Left ventricle myocardium inferior (tissue), 1 donor: ENCODE measurements at regions not wholly inside any gene's neighbourhood (a gene's known extent, or its start where the extent isn't known, plus 50 kb on each side); places are given as distances from the start of the nearest gene placed in this dataset.

Source experiments
- DNase-seq: peaks from one replicate; pipeline ENCODE4 v3.0.0-alpha.2; 2020
- H3K27ac ChIP-seq: fragments of 200-600 bp; replicated peaks from 2 replicates; pipeline ENCODE4 v1.8.0; 2021
- H3K27me3 ChIP-seq: fragments of 200-600 bp; 2 replicates; pipeline ENCODE4 v1.8.0; 2021; ENCODE audit warnings: low read depth
- H3K36me3 ChIP-seq: fragments of 200-600 bp; 2 replicates; pipeline ENCODE4 v1.8.0; 2021
- H3K4me1 ChIP-seq: fragments of 200-600 bp; 2 replicates; pipeline ENCODE4 v1.8.0; 2021
- H3K4me3 ChIP-seq: fragments of 200-600 bp; 2 replicates; pipeline ENCODE4 v1.8.0; 2021; ENCODE audit warnings: mild to moderate bottlenecking, moderate library complexity
- H3K9me3 ChIP-seq: fragments of 200-600 bp; replicated peaks from 2 replicates; pipeline ENCODE4 v1.8.0; 2021
- intact Hi-C: fragments of 100-400 bp; cut with micrococcal nuclease; formaldehyde crosslinking; loops from one replicate; pipeline ENCODE4 v1.11.0; 2022
- TF ChIP-seq, protein P1 (sequence below): fragments of 200-600 bp; IDR thresholded peaks from 2 replicates; pipeline ENCODE4 v1.8.0; 2021; ENCODE audit warnings: antibody characterized with exemption, mild to moderate bottlenecking, borderline replicate concordance
- donor health status: DM: no; HTN: yes; CAD: no; lungs with severe emphysema.

DNA sequence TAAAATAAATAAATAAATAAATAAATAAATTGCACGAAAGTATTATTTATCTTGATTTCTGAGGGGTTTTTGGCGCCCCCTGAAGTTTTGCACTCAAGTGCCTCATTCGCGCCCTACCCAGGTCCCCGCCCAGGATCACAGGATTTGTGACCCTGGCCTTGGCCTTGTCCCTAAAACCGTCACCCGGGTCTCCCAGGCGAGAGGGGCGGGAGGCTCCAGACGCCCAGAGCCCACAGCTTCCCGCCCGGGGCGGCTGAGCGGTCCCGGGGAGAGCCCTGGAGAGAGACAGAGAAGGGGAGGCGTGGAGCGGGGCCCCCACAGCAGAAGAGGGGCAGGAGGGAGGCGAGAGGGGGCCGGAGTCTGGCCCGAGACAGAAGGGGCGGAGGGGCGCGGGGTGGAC is 91.8 kb upstream of the CASZ1 start:
- no peaks in the 10 kb centered on the region for H3K36me3 ChIP-seq
- H3K4me3 ChIP-seq: peak overlapping the region; percentile 33
- H3K9me3 ChIP-seq: no peaks in the 10 kb centered on the region
- peaks cover 3% of the 10 kb centered on the region for H3K4me1 ChIP-seq
- intact Hi-C loops: no loop called here
- H3K27ac ChIP-seq: no peak overlapping the region
- DNase-seq: no peak
- H3K27me3 ChIP-seq: peaks cover 95% of the 10 kb centered on the region
- TF ChIP-seq, protein P1, sequence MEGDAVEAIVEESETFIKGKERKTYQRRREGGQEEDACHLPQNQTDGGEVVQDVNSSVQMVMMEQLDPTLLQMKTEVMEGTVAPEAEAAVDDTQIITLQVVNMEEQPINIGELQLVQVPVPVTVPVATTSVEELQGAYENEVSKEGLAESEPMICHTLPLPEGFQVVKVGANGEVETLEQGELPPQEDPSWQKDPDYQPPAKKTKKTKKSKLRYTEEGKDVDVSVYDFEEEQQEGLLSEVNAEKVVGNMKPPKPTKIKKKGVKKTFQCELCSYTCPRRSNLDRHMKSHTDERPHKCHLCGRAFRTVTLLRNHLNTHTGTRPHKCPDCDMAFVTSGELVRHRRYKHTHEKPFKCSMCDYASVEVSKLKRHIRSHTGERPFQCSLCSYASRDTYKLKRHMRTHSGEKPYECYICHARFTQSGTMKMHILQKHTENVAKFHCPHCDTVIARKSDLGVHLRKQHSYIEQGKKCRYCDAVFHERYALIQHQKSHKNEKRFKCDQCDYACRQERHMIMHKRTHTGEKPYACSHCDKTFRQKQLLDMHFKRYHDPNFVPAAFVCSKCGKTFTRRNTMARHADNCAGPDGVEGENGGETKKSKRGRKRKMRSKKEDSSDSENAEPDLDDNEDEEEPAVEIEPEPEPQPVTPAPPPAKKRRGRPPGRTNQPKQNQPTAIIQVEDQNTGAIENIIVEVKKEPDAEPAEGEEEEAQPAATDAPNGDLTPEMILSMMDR: no peak

DNA sequence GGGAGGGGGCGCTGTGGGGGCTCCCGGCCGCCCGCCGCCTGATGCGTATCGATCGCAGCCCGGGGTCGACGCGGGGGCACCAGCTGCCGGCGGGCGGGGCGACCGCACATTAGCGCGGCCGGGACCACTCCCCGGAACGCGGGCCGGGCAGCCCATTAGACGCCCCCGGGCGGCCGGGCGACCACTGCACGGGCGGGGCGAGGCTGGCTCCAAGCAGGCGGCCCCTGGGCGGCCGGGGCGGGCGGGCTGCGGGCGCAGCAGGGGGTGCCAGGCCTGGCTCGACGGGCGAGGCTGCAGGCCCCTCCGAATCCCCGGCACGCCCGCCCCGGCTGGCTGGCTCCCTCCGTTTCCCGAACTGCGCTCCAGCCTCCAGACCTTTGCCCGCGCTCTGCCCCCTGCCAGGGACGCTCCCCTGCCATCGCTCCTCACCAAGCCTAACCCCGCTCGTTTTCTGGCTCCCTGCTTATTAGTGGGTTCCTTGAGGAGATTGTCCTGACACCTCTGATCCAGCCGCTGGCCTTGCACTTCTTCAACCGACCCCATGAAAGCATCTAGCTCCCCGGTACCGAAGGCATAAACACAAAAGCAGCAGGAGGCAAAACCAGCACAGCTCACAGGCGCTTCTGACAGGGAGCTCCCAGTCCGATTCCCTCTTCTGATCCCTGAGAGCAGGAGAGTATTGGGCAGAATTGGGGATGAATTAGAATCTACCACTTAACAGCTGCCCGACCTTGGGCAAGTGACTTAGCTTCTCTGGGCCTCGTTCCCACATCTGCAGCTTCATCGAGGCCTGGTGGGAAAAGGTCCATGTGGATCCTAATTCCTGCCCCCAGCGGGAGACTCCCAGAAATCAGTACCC is 92.6 kb upstream of the CASZ1 start:
- intact Hi-C loops: no loop called here
- Histone ChIP-seq H3K9me3 (no peaks in the 10 kb centered on the region), H3K4me1 (peaks cover 3% of the 10 kb centered on the region), H3K27me3 (peaks cover 97% of the 10 kb centered on the region), H3K36me3 (no peaks in the 10 kb centered on the region), H3K27ac (no peak overlapping the region), H3K4me3 (peak overlapping the region; percentile 33)
- DNase-seq: no peak
- TF ChIP-seq, protein P1: no peak

DNA sequence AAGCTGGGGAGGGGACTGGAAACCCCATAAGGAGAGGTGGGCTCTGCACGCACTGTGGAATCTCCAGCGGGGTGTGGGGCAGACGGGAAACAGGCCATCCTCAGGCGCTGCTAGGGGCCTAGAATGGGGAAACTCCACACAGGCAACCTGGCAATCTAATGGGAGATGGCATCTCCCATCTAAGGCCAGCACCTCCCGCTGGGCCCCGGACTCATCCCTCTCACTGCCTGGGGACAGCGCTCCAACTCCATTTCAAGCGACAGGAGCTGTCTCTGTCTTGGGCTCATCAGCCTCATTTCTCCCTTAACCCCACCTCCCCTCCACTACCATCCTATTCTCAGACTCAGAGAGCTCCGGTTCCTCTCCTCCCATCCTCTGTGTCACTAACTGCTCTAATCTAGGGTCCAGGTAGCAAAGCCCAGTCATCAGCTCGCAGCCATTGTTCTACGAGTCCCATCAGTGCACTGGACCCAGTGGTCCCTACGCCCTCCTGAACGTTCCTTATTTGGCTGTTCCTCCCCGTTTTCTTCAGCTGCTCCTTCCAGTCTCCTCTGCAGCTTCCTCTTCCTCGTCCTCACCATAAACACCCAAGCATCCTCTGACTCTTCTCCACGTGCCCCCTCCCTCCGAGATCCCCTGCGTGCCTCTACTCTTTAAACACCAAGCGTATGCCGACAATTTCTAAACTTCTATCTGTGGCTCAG is 93.4 kb upstream of the CASZ1 start:
- intact Hi-C loops: no loop called here
- no peak overlapping the region for H3K27ac ChIP-seq
- DNase-seq: no peak
- TF ChIP-seq, protein P1: no peak
- peaks cover 98% of the 10 kb centered on the region for H3K27me3 ChIP-seq
- no peaks in the 10 kb centered on the region for H3K36me3 ChIP-seq
- H3K4me1 ChIP-seq: peaks cover 3% of the 10 kb centered on the region
- no peaks in the 10 kb centered on the region for H3K9me3 ChIP-seq
- H3K4me3 ChIP-seq: no peak overlapping the region

DNA sequence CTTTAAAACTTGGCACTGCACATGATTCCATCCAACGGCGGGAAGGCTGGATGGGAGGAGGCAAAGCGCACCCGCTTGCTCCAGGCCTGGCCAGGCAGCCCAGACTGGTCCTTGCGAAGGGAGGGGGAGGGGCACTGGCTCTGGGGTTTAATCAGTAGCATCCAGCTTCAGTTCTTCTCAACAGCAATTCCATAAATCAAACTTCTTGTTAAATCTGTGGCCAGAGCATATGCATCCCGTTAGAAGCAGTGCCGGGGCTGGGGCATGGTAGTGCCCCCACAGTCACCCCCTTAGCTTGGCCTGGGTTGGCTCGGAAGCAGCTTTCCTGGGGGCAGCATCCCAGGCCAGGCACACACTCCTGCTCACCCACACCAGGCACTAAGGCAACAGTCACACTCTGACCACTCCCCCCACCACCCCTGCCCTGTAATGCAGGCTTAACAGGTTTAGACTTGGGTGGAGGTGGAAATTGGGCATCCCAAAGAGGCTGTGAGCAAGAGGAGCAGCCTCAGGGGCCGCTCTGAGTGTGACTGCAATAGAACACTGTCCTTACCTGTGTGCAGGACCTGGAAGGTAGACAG is 94.1 kb upstream of the CASZ1 start:
- Histone ChIP-seq H3K27me3 (peaks cover 98% of the 10 kb centered on the region), H3K4me1 (peaks cover 3% of the 10 kb centered on the region), H3K9me3 (no peaks in the 10 kb centered on the region), H3K27ac (no peak overlapping the region), H3K36me3 (no peaks in the 10 kb centered on the region), H3K4me3 (no peak overlapping the region)
- intact Hi-C loops: no loop called here
- TF ChIP-seq, protein P1: no peak
- no peak for DNase-seq

DNA sequence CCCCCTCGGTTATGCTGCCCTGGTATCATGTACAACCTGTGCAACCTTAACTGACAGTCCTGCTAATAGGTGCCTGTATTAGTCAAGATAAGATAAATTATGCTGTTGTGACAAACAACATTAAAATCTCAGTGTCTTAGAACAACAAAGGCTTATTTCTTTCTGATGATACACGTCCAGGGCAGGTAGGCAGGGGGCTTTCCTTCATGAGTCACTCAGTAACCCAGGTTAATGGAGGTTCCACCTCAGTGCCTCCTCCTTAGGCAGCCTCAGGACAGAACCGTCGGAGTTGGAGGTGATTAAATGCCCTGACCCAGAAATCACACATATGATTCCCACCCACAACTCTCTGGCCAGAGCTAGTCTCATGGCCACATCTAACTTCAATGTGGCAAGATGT is 94.6 kb upstream of the CASZ1 start:
- TF ChIP-seq, protein P1: no peak
- H3K27me3 ChIP-seq: peaks cover 98% of the 10 kb centered on the region
- no peaks in the 10 kb centered on the region for H3K36me3 ChIP-seq
- H3K4me3 ChIP-seq: no peak overlapping the region
- DNase-seq: no peak
- no peaks in the 10 kb centered on the region for H3K9me3 ChIP-seq
- no peak overlapping the region for H3K27ac ChIP-seq
- peaks cover 3% of the 10 kb centered on the region for H3K4me1 ChIP-seq
- intact Hi-C loops: no loop called here
